Fibroblast of lung (primary cell): ENCODE measurements at regions not wholly inside any gene's neighbourhood (a gene's known extent, or its start where the extent isn't known, plus 50 kb on each side); places are given as distances from the start of the nearest gene placed in this dataset.

Experiments used
- EZH2 ChIP-seq: IDR thresholded peaks from 2 replicates; pipeline ENCODE4 v1.5.1; 2012; ENCODE audit warnings: low read length, control low read depth, mild to moderate bottlenecking; ENCODE audit errors: missing control alignments
- TF ChIP-seq, protein P1 (sequence below), 2 donors: IDR thresholded peaks in 1 of 2; conservative IDR thresholded peaks in 1 of 2; 1 replicate in 1 of 2; 2 replicates in 1 of 2; pipeline ENCODE4 v1.5.1; 2011 to 2012; ENCODE audit warnings: low read length in 2 of 2, control low read depth in 1 of 2, inconsistent platforms in 1 of 2, low read depth in 1 of 2, mild to moderate bottlenecking in 1 of 2

DNA sequence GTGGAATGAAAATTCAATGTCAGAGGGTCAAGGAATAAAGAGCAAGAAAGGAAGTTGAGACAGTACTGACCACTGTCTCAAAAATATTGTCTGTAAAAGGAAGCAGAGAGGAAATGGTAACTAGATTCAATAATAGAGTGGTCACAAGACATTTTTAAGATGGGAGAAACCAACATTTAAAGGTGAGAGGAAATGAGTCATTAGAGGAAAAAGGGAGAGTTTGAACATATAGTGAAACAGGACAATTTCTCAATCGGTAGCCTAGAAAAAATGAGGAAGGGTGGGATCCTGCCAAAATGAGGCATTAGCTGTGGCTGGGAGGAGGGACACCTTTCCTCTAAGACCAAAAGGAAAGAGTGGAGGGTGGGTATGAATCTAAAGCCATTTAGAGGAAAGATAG lies 288.5 kb downstream of the SP3 start:
- TF ChIP-seq, protein P1, sequence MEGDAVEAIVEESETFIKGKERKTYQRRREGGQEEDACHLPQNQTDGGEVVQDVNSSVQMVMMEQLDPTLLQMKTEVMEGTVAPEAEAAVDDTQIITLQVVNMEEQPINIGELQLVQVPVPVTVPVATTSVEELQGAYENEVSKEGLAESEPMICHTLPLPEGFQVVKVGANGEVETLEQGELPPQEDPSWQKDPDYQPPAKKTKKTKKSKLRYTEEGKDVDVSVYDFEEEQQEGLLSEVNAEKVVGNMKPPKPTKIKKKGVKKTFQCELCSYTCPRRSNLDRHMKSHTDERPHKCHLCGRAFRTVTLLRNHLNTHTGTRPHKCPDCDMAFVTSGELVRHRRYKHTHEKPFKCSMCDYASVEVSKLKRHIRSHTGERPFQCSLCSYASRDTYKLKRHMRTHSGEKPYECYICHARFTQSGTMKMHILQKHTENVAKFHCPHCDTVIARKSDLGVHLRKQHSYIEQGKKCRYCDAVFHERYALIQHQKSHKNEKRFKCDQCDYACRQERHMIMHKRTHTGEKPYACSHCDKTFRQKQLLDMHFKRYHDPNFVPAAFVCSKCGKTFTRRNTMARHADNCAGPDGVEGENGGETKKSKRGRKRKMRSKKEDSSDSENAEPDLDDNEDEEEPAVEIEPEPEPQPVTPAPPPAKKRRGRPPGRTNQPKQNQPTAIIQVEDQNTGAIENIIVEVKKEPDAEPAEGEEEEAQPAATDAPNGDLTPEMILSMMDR (conservative IDR thresholded peaks at IDR 0.05 in 1 of 2, IDR thresholded peaks at IDR 0.05 in 1 of 2; ENCODE audit: low read depth in 1 of 2, low read length in 2 of 2), result no peak
- TF ChIP-seq EZH2, result no peak
